Activated B cell treated with CpG ODN at 0.5 μM for 24 hours (primary cell): ENCODE measurements at regions not wholly inside any gene's neighbourhood (a gene's known extent, or its start where the extent isn't known, plus 50 kb on each side); places are given as distances from the start of the nearest gene placed in this dataset.
"Not testable (repeated sequence)": the region's sequence is repeated elsewhere in the genome, so short reads cannot be mapped to it uniquely, and the experiment has no call there.

ENCODE experiments used
- ATAC-seq: fragments of 200-7000 bp; cut with Tn5 transposase; one replicate; pipeline ENCODE4 v1.10.0; 2021; ENCODE audit warnings: low read depth, mild to moderate bottlenecking, moderate library complexity
- CTCF ChIA-PET: fragments of 350-600 bp; sonication (Branson Sonifier 250); formaldehyde crosslinking; loops from one replicate; lab custom pipeline; 2021; ENCODE audit warnings: antibody characterized with exemption; lab: Charles Lee
- POLR2A ChIA-PET: fragments of 350-600 bp; sonication (Branson Sonifier 250); formaldehyde crosslinking; loops from one replicate; lab custom pipeline; 2021; ENCODE audit warnings: antibody characterized with exemption; lab: Charles Lee
- DNase-seq: peaks from one replicate; pipeline ENCODE4 v3.0.0; 2022
- H3K27ac Mint-ChIP-seq: one replicate; pipeline ENCODE4 v1.8.0; 2020; ENCODE audit warnings: mixed read lengths
- H3K27me3 Mint-ChIP-seq: one replicate; pipeline ENCODE4 v1.8.0; 2021; ENCODE audit warnings: mixed read lengths
- H3K36me3 Mint-ChIP-seq: one replicate; pipeline ENCODE4 v1.8.0; 2021; ENCODE audit warnings: low read depth, mixed read lengths
- H3K4me1 Mint-ChIP-seq: one replicate; pipeline ENCODE4 v1.8.0; 2021; ENCODE audit warnings: mixed read lengths
- H3K4me3 Mint-ChIP-seq: one replicate; pipeline ENCODE4 v1.8.0; 2020; ENCODE audit warnings: mild to moderate bottlenecking, mixed read lengths
- H3K9me3 Mint-ChIP-seq: one replicate; pipeline ENCODE4 v1.8.0; 2020; ENCODE audit warnings: mixed read lengths
- intact Hi-C: fragments of 100-400 bp; cut with micrococcal nuclease; formaldehyde crosslinking; loops from one replicate; pipeline ENCODE4 v1.15.1; 2024
- TF ChIP-seq, protein P1 (sequence below): fragments of 200-600 bp; IDR thresholded peaks from one replicate; pipeline ENCODE4 v1.8.0; 2022; ENCODE audit warnings: antibody characterized with exemption, mild to moderate bottlenecking

DNA sequence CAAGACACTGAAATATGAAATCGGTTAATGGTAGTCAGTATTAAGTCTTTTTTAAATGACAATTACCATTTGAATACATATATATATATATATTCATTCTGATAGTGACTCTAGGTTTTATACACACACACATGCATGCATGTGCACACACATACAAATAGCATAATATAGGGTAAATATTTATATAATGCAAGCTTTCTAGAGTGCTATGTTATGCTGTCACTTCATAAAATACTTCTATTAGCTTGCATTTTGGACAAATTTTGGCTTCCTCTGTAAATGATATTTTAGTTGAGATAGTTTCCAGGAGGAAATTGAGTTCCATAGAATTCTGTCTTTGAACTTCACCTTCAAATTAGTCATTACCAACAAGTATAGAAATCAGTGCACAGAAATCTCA, 89.9 kb upstream of the EPHA3 start:
- ChIA-PET CTCF (no interaction called here), POLR2A (no interaction called here)
- Mint-ChIP-seq H3K4me3 (no peak overlapping the region), H3K9me3 (peaks cover 3% of the 10 kb centered on the region), H3K27ac (no peak overlapping the region), H3K4me1 (no peaks in the 10 kb centered on the region), H3K36me3 (no peaks in the 10 kb centered on the region), H3K27me3 (no peaks in the 10 kb centered on the region)
- TF ChIP-seq, protein P1, sequence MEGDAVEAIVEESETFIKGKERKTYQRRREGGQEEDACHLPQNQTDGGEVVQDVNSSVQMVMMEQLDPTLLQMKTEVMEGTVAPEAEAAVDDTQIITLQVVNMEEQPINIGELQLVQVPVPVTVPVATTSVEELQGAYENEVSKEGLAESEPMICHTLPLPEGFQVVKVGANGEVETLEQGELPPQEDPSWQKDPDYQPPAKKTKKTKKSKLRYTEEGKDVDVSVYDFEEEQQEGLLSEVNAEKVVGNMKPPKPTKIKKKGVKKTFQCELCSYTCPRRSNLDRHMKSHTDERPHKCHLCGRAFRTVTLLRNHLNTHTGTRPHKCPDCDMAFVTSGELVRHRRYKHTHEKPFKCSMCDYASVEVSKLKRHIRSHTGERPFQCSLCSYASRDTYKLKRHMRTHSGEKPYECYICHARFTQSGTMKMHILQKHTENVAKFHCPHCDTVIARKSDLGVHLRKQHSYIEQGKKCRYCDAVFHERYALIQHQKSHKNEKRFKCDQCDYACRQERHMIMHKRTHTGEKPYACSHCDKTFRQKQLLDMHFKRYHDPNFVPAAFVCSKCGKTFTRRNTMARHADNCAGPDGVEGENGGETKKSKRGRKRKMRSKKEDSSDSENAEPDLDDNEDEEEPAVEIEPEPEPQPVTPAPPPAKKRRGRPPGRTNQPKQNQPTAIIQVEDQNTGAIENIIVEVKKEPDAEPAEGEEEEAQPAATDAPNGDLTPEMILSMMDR = no peak
- DNase-seq (no peak), ATAC-seq (no peak)
- intact Hi-C loops = no loop called here

DNA sequence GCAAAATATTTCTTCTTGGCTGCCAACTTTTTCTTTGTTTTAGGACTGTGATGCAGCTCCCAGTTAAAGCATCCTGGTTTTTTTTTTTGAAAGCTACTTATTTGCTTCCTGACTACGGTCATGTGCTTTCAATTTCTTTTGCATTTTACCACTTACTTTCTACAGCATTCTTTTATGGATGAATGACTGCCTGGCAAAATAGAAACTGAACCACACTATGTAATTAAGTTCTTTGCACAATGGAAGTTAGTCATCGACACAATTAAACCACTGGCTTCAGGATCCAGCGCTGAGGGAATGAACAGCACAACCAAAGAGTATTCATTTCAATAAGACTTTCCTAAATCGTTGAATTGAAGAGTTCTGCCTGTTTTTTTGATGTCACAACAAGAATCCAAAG, 82.2 kb upstream of the EPHA3 start:
- ChIA-PET CTCF (no interaction called here), POLR2A (no interaction called here)
- TF ChIP-seq, protein P1 = no peak
- Mint-ChIP-seq H3K4me3 (no peak overlapping the region), H3K4me1 (no peaks in the 10 kb centered on the region), H3K36me3 (no peaks in the 10 kb centered on the region), H3K27me3 (no peaks in the 10 kb centered on the region), H3K27ac (no peak overlapping the region), H3K9me3 (no peaks in the 10 kb centered on the region)
- intact Hi-C loops = no loop called here
- DNase-seq (no peak), ATAC-seq (no peak)

DNA sequence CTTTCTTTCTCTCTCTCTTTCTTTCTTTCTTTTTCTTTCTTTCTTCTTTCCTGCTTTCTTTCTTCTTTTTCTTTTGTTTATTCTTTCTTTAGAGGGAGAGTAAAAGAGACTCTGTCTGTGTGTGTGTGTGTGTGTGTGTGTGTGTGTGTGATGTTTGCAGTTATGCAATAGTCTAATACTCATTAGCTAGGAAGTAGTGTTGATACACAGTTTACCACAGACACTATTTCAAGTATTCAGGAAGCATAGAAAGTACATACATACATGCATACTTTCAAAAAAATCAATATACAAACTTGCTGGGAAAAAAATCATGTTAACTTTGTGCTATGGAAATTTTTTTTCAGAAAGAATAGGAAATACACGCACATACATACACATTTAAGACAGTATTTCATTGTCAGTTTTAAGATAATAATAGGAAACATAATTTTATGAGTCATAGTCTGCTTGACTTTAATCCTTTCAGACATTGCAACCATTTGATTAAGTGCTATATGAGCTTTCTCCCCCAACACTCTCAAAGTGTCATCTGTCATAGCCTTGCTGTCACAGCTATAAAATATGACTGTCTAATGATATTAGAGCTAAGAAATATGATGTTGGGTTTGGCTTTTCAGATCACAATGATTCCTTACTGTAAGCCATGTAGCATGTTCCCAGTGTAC, 74.9 kb upstream of the EPHA3 start:
- Mint-ChIP-seq H3K9me3 (no peaks in the 10 kb centered on the region), H3K4me3 (no peak overlapping the region), H3K36me3 (no peaks in the 10 kb centered on the region), H3K27ac (no peak overlapping the region), H3K4me1 (no peaks in the 10 kb centered on the region), H3K27me3 (no peaks in the 10 kb centered on the region)
- TF ChIP-seq, protein P1 = no peak
- intact Hi-C loops = no loop called here
- POLR2A ChIA-PET = no interaction called here
- DNase-seq (no peak), ATAC-seq (no peak)
- CTCF ChIA-PET = no interaction called here

DNA sequence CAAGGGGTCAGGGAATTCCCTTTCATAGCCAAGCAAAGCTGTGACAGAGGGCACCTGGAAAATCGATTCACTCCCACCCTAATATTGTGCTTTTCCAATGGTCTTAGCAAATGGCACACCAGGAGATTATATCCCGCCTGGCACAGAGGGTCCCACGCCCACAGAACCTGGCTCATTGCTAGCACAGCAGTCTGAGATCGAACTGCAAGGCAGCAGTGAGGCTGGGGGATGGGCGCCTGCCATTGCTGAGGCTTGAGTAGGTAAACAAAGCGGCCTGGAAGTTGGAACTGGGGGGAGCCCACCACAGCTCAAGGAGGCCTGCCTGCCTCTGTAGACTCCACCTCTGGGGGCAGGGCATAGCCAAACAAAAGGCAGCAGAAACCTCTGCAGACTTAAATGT, 72.7 kb upstream of the EPHA3 start:
- H3K36me3 Mint-ChIP-seq, ATAC-seq, DNase-seq, CTCF ChIA-PET, POLR2A ChIA-PET, H3K4me3 Mint-ChIP-seq, H3K9me3 Mint-ChIP-seq, H3K4me1 Mint-ChIP-seq, H3K27me3 Mint-ChIP-seq, H3K27ac Mint-ChIP-seq, intact Hi-C loops: not testable (repeated sequence)

DNA sequence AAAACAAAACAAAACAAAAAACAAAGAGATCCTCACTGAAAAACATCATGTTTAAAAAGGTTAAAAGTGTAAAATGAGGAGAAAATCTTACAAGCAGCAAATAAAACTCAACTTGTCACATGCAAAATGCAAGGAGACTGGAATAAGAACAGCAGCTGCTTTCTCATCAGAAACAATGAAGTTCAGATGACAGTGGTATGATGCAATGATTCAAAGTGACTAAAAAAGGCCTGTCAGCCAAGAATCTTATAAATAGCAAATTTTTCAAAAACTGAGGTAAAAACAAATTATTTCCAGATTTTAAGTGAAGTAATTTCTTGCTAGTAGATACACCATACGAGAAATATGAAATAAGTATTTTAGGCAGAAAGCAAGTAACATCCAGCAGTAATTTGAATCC, 68.6 kb upstream of the EPHA3 start:
- Mint-ChIP-seq H3K4me1 (no peaks in the 10 kb centered on the region), H3K36me3 (no peaks in the 10 kb centered on the region), H3K27ac (no peak overlapping the region), H3K27me3 (no peaks in the 10 kb centered on the region), H3K9me3 (no peaks in the 10 kb centered on the region), H3K4me3 (no peak overlapping the region)
- CTCF ChIA-PET = no interaction called here
- TF ChIP-seq, protein P1 = no peak
- no peak for DNase-seq
- POLR2A ChIA-PET = no interaction called here
- no peak for ATAC-seq
- intact Hi-C loops = no loop called here
